ENCODE measurements at regions not wholly inside any gene's neighbourhood (a gene's known extent, or its start where the extent isn't known, plus 50 kb on each side); places are given as distances from the start of the nearest gene placed in this dataset.

DNA sequence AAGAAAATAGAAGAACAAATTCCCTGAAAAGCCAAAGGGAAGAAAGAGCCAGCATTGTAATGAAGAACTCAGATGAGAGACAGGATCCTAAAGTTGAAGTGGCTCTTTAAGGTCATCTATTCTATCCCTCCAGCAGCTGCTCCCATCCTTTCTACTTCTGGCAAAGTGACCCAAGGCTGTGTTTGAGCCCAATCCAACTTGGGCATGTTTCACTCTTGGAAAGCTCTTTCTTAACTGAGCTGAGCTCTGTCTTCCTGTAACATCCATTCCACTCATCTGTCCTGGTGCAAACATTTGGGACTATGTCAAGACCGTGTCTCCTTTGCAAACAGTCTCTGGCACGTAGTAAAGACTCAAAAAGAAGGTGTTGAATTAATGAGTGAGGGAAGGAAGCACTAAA is 298.1 kb upstream of the IGF1R start:
- TF ChIP-seq NR2F6 (CRISPR knock-in tag; IDR thresholded peaks at IDR 0.05) (no peak), TBL1XR1 (IDR thresholded peaks at IDR 0.05; ENCODE audit: low read length in 2 of 2) (no peak), ETS2 (tag; IDR thresholded peaks at IDR 0.05; ENCODE audit: borderline replicate concordance, poor library complexity, severe bottlenecking) (no peak), TBP (optimal IDR thresholded peaks at IDR 0.05; ENCODE audit: low read depth, low read length) (no peak), YBX1 (IDR thresholded peaks at IDR 0.05) (no peak), PURB (CRISPR knock-in tag; IDR thresholded peaks at IDR 0.05; ENCODE audit: low read depth) (no peak), CBFA2T3 (IDR thresholded peaks at IDR 0.05) (no peak), TCFL5 (CRISPR knock-in tag; conservative IDR thresholded peaks at IDR 0.05) (no peak), BRD4 (IDR thresholded peaks at IDR 0.05) (no peak), DNMT1 (IDR thresholded peaks at IDR 0.05) (no peak), ELF2 (CRISPR knock-in tag; IDR thresholded peaks at IDR 0.05) (no peak), HDAC3 (IDR thresholded peaks at IDR 0.05; ENCODE audit: borderline replicate concordance, partially characterized antibody) (no peak), FOXJ2 (tag; IDR thresholded peaks at IDR 0.05) (no peak), PHTF2 (CRISPR knock-in tag; IDR thresholded peaks at IDR 0.05) (no peak), RBM34 (IDR thresholded peaks at IDR 0.05; ENCODE audit: borderline replicate concordance, insufficient read depth, low read length) (no peak), NEUROD1 (IDR thresholded peaks at IDR 0.05; ENCODE audit: borderline replicate concordance, low read depth, low read length, partially characterized antibody) (no peak)
- TF ChIP-seq, protein P1, sequence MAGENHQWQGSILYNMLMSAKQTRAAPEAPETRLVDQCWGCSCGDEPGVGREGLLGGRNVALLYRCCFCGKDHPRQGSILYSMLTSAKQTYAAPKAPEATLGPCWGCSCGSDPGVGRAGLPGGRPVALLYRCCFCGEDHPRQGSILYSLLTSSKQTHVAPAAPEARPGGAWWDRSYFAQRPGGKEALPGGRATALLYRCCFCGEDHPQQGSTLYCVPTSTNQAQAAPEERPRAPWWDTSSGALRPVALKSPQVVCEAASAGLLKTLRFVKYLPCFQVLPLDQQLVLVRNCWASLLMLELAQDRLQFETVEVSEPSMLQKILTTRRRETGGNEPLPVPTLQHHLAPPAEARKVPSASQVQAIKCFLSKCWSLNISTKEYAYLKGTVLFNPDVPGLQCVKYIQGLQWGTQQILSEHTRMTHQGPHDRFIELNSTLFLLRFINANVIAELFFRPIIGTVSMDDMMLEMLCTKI (IDR thresholded peaks at IDR 0.05; ENCODE audit: partially characterized antibody): no peak
- TF ChIP-seq, protein P2, sequence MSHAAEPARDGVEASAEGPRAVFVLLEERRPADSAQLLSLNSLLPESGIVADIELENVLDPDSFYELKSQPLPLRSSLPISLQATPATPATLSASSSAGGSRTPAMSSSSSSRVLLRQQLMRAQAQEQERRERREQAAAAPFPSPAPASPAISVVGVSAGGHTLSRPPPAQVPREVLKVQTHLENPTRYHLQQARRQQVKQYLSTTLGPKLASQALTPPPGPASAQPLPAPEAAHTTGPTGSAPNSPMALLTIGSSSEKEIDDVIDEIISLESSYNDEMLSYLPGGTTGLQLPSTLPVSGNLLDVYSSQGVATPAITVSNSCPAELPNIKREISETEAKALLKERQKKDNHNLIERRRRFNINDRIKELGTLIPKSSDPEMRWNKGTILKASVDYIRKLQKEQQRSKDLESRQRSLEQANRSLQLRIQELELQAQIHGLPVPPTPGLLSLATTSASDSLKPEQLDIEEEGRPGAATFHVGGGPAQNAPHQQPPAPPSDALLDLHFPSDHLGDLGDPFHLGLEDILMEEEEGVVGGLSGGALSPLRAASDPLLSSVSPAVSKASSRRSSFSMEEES (CRISPR knock-in tag; IDR thresholded peaks at IDR 0.05): no peak
- TF ChIP-seq, protein P3, sequence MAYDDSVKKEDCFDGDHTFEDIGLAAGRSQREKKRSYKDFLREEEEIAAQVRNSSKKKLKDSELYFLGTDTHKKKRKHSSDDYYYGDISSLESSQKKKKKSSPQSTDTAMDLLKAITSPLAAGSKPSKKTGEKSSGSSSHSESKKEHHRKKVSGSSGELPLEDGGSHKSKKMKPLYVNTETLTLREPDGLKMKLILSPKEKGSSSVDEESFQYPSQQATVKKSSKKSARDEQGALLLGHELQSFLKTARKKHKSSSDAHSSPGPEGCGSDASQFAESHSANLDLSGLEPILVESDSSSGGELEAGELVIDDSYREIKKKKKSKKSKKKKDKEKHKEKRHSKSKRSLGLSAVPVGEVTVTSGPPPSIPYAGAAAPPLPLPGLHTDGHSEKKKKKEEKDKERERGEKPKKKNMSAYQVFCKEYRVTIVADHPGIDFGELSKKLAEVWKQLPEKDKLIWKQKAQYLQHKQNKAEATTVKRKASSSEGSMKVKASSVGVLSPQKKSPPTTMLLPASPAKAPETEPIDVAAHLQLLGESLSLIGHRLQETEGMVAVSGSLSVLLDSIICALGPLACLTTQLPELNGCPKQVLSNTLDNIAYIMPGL (CRISPR knock-in tag; IDR thresholded peaks at IDR 0.05): no peak
- TF ChIP-seq, protein P4, sequence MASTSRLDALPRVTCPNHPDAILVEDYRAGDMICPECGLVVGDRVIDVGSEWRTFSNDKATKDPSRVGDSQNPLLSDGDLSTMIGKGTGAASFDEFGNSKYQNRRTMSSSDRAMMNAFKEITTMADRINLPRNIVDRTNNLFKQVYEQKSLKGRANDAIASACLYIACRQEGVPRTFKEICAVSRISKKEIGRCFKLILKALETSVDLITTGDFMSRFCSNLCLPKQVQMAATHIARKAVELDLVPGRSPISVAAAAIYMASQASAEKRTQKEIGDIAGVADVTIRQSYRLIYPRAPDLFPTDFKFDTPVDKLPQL (IDR thresholded peaks at IDR 0.05; ENCODE audit: extremely low read depth, insufficient read length): no peak
- H3K27me3 ChIP-seq (ENCODE audit: control insufficient read depth in 2 of 2, insufficient read depth in 2 of 2, low read length in 2 of 2): no peaks in the 10 kb centered on the region
- no peaks in the 10 kb centered on the region for H4K20me1 ChIP-seq (replicated peaks; ENCODE audit: control insufficient read depth, insufficient read depth, low read length)
- no peak overlapping the region for H3K27ac ChIP-seq (ENCODE audit: extremely low read depth, low read depth, low read length)
- H3K4me2 ChIP-seq (ENCODE audit: insufficient read depth, low read length): no peak overlapping the region
- 0% methylated on average over 2 of the region's 2 CpGs for WGBS (ENCODE audit: insufficient coverage, low coverage, missing lambda C conversion rate)
- no peak for FAIRE-seq
- intact Hi-C loops (cut with micrococcal nuclease) (no loop called here), in situ Hi-C loops (cut with MboI) (no loop called here)
- ChIA-PET CTCF (ENCODE audit: low intra/inter-chr PET ratio) (interaction anchor here (0.7 kb wide), 1 partner anchor 609 kb away, joined by 3 read pairs; no protein-coding TSS in a partner anchor), POLR2A (no interaction called here)
- H2AFZ ChIP-seq (ENCODE audit: low read depth, low read length): no peak overlapping the region
- no peaks in the 10 kb centered on the region for H3K9me3 ChIP-seq (replicated peaks; ENCODE audit: control insufficient read depth, insufficient read depth, low read depth, low read length)
- BruUV-seq (replicated peaks): no TSS peak
- DNase-seq (ENCODE audit: extremely low read depth in 1 of 4, low spot score in 3 of 4): no peak
- H3K4me3 ChIP-seq: no peak overlapping the region
- H3K79me2 ChIP-seq (ENCODE audit: control insufficient read depth, insufficient read depth, low read length): no peaks in the 10 kb centered on the region
- no peaks in the 10 kb centered on the region for H3K36me3 ChIP-seq (ENCODE audit: control insufficient read depth, insufficient read depth, low read length)
- no peaks in the 10 kb centered on the region for H3K9me1 ChIP-seq (ENCODE audit: control insufficient read depth, insufficient read depth, low read length)
- no peak overlapping the region for H3K9ac ChIP-seq (ENCODE audit: insufficient read depth in 1 of 2, low read depth in 2 of 2, low read length in 2 of 2)
- H3K4me1 ChIP-seq (replicated peaks in 1 of 2; ENCODE audit: control insufficient read depth in 2 of 2, insufficient read depth in 2 of 2, low read length in 2 of 2): no peaks in the 10 kb centered on the region
- ATAC-seq: no peak
